ENCODE measurements at regions not wholly inside any gene's neighbourhood (a gene's known extent, or its start where the extent isn't known, plus 50 kb on each side); places are given as distances from the start of the nearest gene placed in this dataset.

DNA sequence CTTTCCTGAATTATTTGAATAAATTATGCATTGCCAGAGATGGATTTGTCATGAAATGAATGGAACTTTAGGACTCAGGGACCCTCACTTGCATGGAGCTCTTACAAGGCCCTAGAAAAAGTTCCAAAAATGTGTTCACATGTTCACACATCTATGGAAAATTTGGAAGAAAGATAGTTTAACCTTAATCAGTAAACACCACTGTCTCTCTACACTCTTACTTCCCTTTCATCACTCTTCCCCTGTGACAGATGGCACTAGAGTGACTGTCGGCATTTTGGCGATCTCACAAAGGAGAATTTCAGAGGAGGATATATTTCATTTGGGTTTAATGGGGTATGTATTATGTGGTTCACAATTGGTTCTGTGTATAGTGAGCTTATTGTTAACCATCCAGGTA, 600.8 kb downstream of the IGSF11 start:
- DNase-seq (no peak), ATAC-seq (no peak)
- no peaks in the 10 kb centered on the region for H3K4me1 Mint-ChIP-seq
- H3K27me3 Mint-ChIP-seq: no peaks in the 10 kb centered on the region
- no peak overlapping the region for H3K27ac Mint-ChIP-seq
- no peak overlapping the region for H3K4me3 Mint-ChIP-seq
- H3K9me3 ChIP-seq (ENCODE audit: control insufficient read depth, low read length, poor library complexity, severe bottlenecking): no peaks in the 10 kb centered on the region
- no peaks in the 10 kb centered on the region for H3K36me3 Mint-ChIP-seq (ENCODE audit: low read depth)

DNA sequence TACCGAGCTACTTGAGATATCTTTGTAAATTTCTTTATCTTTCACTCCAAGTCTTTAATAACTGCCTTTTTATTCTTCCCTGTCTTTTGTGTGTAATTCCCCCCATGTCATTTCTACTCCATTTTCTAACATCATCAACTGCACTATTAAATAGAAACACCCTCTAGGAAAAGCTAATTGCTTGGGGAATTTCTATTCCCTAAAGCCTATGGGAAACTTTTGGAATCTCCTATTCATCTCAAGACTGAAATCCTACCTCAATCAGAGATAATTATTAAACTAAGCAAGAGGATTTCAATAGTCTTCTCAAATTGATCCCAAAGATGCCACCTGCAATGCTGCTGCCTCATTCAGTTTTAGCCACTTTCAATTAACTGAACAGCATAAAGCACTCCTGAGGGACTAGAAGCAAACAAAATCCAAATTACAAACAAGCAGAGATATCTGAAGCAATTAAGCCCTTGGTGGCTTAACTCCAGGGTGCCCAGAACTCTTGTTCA, 598.7 kb downstream of the IGSF11 start:
- H3K9me3 ChIP-seq (ENCODE audit: control insufficient read depth, low read length, poor library complexity, severe bottlenecking): no peaks in the 10 kb centered on the region
- no peak overlapping the region for H3K4me3 Mint-ChIP-seq
- no peaks in the 10 kb centered on the region for H3K27me3 Mint-ChIP-seq
- no peaks in the 10 kb centered on the region for H3K36me3 Mint-ChIP-seq (ENCODE audit: low read depth)
- no peaks in the 10 kb centered on the region for H3K4me1 Mint-ChIP-seq
- DNase-seq: no peak
- no peak overlapping the region for H3K27ac Mint-ChIP-seq
- no peak for ATAC-seq

GRCh38 chr3:118436697-118437262, 597.9 kb downstream of the IGSF11 start:
- Mint-ChIP-seq H3K27me3 (no peaks in the 10 kb centered on the region), H3K4me3 (no peak overlapping the region), H3K4me1 (no peaks in the 10 kb centered on the region), H3K36me3 (ENCODE audit: low read depth) (no peaks in the 10 kb centered on the region), H3K27ac (no peak overlapping the region)
- ATAC-seq (no peak), DNase-seq (no peak)
- H3K9me3 ChIP-seq (ENCODE audit: control insufficient read depth, low read length, poor library complexity, severe bottlenecking): no peaks in the 10 kb centered on the region

DNA sequence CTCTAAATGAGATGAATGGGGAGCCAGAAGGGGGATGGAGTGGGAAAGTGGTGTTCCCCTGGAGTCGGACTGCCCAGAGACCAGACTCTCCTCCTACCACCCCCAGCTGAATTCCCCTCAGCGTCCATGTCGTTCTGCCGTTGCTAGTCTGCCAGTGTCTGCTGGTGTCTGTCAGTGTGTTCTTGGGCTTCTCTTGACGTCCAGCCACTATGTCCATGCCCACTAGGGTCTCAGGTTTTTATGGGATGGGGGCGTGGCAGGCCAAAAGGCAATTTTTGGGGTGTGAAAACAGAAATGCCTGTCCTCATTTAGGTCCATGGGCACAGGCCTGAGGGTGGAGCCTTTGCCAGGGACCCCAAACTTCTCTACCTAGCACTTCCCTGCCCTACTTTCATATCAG, 589.6 kb downstream of the IGSF11 start:
- no peak for ATAC-seq
- H3K4me3 Mint-ChIP-seq: no peak overlapping the region

GRCh38 chr3:118447339-118447738, 587.3 kb downstream of the IGSF11 start:
- H3K4me1 Mint-ChIP-seq: no peaks in the 10 kb centered on the region
- H3K27me3 Mint-ChIP-seq: no peaks in the 10 kb centered on the region
- H3K27ac Mint-ChIP-seq: no peak overlapping the region
- DNase-seq (no peak), ATAC-seq (no peak)
- H3K9me3 ChIP-seq (ENCODE audit: control insufficient read depth, low read length, poor library complexity, severe bottlenecking): no peaks in the 10 kb centered on the region
- no peaks in the 10 kb centered on the region for H3K36me3 Mint-ChIP-seq (ENCODE audit: low read depth)
- no peak overlapping the region for H3K4me3 Mint-ChIP-seq

More for the DNA sequence above, 589.6 kb downstream of the IGSF11 start:
- Mint-ChIP-seq H3K4me1 (no peaks in the 10 kb centered on the region), H3K36me3 (ENCODE audit: low read depth) (no peaks in the 10 kb centered on the region), H3K27ac (no peak overlapping the region), H3K27me3 (no peaks in the 10 kb centered on the region)
- DNase-seq: no peak
- no peaks in the 10 kb centered on the region for H3K9me3 ChIP-seq (ENCODE audit: control insufficient read depth, low read length, poor library complexity, severe bottlenecking)

DNA sequence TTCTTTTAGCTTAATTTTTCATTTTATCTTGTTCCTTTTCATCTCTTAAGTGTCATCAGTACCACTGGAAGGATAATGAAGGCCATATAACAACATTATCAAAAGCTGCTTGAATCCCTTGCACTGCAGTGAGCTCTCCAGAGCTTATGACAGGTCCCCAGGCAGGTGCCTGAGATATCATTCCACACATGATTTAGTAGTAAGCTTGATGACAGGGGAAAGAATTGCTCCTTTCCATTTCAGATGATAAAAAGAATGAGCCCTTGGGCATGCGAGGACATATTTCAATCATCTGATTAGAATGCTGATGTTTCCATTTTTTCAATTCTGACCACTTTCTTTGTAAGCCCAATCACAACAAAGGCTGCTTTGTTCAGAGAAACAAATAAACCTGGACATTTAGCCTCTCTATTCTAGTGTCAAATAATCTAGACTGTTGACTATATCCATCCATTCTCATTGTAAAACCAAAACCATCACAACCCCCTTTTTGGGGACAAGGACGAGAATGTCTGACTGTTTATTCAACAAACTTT, 567.8 kb downstream of the IGSF11 start:
- no peaks in the 10 kb centered on the region for H3K4me1 Mint-ChIP-seq
- no peaks in the 10 kb centered on the region for H3K27me3 Mint-ChIP-seq
- DNase-seq: no peak
- ATAC-seq: no peak
- H3K27ac Mint-ChIP-seq: no peak overlapping the region
- no peak overlapping the region for H3K4me3 Mint-ChIP-seq
- H3K9me3 ChIP-seq (ENCODE audit: control insufficient read depth, low read length, poor library complexity, severe bottlenecking): no peaks in the 10 kb centered on the region
- H3K36me3 Mint-ChIP-seq (ENCODE audit: low read depth): no peaks in the 10 kb centered on the region

GRCh38 chr3:118468801-118469200, 565.8 kb downstream of the IGSF11 start:
- Mint-ChIP-seq H3K4me1 (no peaks in the 10 kb centered on the region), H3K27me3 (no peaks in the 10 kb centered on the region), H3K4me3 (no peak overlapping the region), H3K27ac (no peak overlapping the region), H3K36me3 (ENCODE audit: low read depth) (no peaks in the 10 kb centered on the region)
- DNase-seq: no peak
- no peak for ATAC-seq
- H3K9me3 ChIP-seq (ENCODE audit: control insufficient read depth, low read length, poor library complexity, severe bottlenecking): no peaks in the 10 kb centered on the region

DNA sequence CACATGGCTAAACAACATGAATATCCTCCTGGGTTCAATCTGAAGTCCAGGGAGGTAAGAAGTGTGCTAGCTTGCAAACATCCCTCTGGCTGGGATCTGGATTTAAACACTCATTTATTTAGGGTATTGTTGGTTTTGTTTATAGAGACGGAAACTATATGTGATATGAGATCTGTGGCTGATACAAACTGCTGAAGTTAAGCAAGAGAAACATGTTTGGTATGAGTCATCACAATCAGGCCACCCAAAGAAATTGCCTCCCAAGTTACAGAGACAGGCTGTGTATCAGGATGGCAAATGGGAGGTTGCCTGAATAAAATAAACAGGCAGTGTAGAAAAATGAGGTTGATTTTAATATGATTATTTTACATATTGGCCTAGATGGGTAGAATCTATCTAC, 562.1 kb downstream of the IGSF11 start:
- H3K36me3 Mint-ChIP-seq (ENCODE audit: low read depth): no peaks in the 10 kb centered on the region
- no peak for DNase-seq
- H3K27ac Mint-ChIP-seq: no peak overlapping the region
- H3K4me1 Mint-ChIP-seq: no peaks in the 10 kb centered on the region
- H3K27me3 Mint-ChIP-seq: no peaks in the 10 kb centered on the region
- ATAC-seq: no peak
- H3K4me3 Mint-ChIP-seq: no peak overlapping the region
- H3K9me3 ChIP-seq (ENCODE audit: control insufficient read depth, low read length, poor library complexity, severe bottlenecking): no peaks in the 10 kb centered on the region

DNA sequence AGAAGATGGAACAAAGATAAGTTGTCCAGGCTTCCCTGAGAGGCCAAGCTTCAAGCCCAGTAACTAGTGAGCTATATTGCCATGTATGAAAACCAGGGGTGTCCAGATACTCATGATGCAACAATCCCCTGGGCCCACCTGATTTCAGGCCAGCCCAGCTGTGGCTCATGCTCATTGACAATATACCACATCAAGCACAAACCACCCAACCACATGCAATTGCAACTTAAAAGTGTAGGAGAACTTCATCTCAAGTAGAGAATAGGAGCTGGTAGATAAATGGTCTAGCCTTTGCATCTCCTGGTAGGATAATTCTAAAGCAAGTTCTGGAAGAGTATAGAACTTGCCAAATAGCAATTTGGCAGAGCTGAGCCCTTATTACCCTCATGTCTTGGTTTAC, 561.3 kb downstream of the IGSF11 start:
- ATAC-seq (no peak), DNase-seq (no peak)
- H3K4me1 Mint-ChIP-seq: no peaks in the 10 kb centered on the region
- no peaks in the 10 kb centered on the region for H3K27me3 Mint-ChIP-seq
- H3K4me3 Mint-ChIP-seq: no peak overlapping the region
- no peak overlapping the region for H3K27ac Mint-ChIP-seq
- H3K9me3 ChIP-seq (ENCODE audit: control insufficient read depth, low read length, poor library complexity, severe bottlenecking): no peaks in the 10 kb centered on the region
- H3K36me3 Mint-ChIP-seq (ENCODE audit: low read depth): no peaks in the 10 kb centered on the region

GRCh38 chr3:118476885-118477618, 557.6 kb downstream of the IGSF11 start:
- Mint-ChIP-seq H3K27ac (no peak overlapping the region), H3K27me3 (no peaks in the 10 kb centered on the region), H3K4me3 (no peak overlapping the region), H3K36me3 (ENCODE audit: low read depth) (no peaks in the 10 kb centered on the region), H3K4me1 (no peaks in the 10 kb centered on the region)
- DNase-seq (no peak), ATAC-seq (no peak)
- H3K9me3 ChIP-seq (ENCODE audit: control insufficient read depth, low read length, poor library complexity, severe bottlenecking): no peaks in the 10 kb centered on the region

DNA sequence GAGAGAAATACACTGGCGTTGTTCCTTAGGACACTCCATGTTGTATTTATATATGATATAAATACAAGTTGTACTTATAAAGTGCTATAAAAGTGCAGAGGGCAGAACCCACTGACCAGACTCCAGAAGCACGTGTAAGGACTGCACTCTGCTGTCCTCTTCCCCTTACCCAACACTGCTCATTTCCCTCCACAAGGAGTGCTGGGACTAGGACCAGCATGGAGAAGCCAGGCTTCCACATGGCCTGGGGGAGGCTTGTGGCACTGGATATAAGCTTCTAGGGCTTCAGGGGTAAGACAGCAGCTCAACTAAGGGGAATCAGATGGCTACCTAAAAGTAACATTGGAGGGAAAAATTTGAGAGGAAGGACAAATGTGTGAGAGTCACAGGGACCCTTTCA, 556.9 kb downstream of the IGSF11 start:
- Mint-ChIP-seq H3K36me3 (ENCODE audit: low read depth) (no peaks in the 10 kb centered on the region), H3K4me1 (no peaks in the 10 kb centered on the region), H3K27ac (no peak overlapping the region), H3K4me3 (no peak overlapping the region), H3K27me3 (no peaks in the 10 kb centered on the region)
- no peaks in the 10 kb centered on the region for H3K9me3 ChIP-seq (ENCODE audit: control insufficient read depth, low read length, poor library complexity, severe bottlenecking)
- ATAC-seq: no peak
- DNase-seq: no peak

GRCh38 chr3:118478706-118479276, 555.9 kb downstream of the IGSF11 start:
- ATAC-seq (no peak), DNase-seq (no peak)
- no peaks in the 10 kb centered on the region for H3K9me3 ChIP-seq (ENCODE audit: control insufficient read depth, low read length, poor library complexity, severe bottlenecking)
- H3K4me3 Mint-ChIP-seq: no peak overlapping the region
- H3K27ac Mint-ChIP-seq: no peak overlapping the region
- H3K27me3 Mint-ChIP-seq: no peaks in the 10 kb centered on the region
- H3K4me1 Mint-ChIP-seq: no peaks in the 10 kb centered on the region
- no peaks in the 10 kb centered on the region for H3K36me3 Mint-ChIP-seq (ENCODE audit: low read depth)

GRCh38 chr3:118479376-118479775, 555.3 kb downstream of the IGSF11 start:
- Mint-ChIP-seq H3K4me3 (no peak overlapping the region), H3K27ac (no peak overlapping the region)
- no peak for ATAC-seq

More at GRCh38 chr3:118479376-118479775, 555.3 kb downstream of the IGSF11 start:
- no peaks in the 10 kb centered on the region for H3K9me3 ChIP-seq (ENCODE audit: control insufficient read depth, low read length, poor library complexity, severe bottlenecking)
- H3K36me3 Mint-ChIP-seq (ENCODE audit: low read depth): no peaks in the 10 kb centered on the region
- H3K4me1 Mint-ChIP-seq: no peaks in the 10 kb centered on the region
- DNase-seq: no peak
- no peaks in the 10 kb centered on the region for H3K27me3 Mint-ChIP-seq
